GM19395 (cell line): ENCODE measurements at regions not wholly inside any gene's neighbourhood (a gene's known extent, or its start where the extent isn't known, plus 50 kb on each side); places are given as distances from the start of the nearest gene placed in this dataset.
"Not testable (repeated sequence)": the region's sequence is repeated elsewhere in the genome, so short reads cannot be mapped to it uniquely, and the experiment has no call there.

Experiments
- ATAC-seq: cut with Tn5 transposase; IDR thresholded peaks from one replicate; pipeline ENCODE4 v1.9.1; 2021; ENCODE audit warnings: mild to moderate bottlenecking, moderate library complexity; ENCODE audit not compliant: unreplicated experiment

DNA sequence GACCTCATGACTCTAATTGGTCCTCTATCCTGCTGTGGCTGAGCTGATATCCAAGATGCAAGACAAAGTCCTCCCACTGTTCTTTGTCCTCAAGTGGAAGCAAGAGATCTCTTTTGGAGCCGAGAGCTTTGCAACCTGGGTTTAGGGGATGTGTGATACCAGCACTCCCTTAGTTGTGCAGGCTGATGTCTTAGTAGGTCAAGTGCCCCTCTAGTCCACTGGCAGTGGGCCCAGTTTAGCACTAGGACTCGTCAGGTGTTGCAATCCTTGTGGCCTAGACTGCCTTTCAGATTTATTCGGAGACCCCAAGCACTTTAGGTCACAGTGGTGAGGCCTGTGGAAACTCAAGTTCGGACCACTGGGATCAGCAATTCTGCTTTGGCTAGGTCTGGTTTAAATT, 64.0 kb downstream of the GPRASP3 start:
- ATAC-seq: no peak

DNA sequence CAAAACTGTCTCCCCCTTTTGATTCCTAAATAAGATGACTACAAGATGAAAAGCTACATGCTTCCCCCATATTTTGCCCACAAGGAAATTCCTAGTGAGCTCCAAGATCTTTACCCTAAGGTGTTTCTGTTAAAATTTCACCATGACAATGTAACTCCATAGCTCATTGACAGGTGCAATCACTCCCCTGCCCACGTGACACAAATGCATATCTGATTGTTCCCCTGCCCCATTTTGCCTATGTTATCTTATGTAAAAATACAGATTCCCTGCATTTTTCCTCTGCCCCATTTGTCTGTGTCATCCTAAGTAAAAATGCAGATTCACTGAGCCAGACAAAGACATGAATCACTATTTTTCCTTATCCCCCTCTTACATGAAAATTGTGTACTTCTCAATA, 66.7 kb downstream of the GPRASP3 start:
- no peak for ATAC-seq

DNA sequence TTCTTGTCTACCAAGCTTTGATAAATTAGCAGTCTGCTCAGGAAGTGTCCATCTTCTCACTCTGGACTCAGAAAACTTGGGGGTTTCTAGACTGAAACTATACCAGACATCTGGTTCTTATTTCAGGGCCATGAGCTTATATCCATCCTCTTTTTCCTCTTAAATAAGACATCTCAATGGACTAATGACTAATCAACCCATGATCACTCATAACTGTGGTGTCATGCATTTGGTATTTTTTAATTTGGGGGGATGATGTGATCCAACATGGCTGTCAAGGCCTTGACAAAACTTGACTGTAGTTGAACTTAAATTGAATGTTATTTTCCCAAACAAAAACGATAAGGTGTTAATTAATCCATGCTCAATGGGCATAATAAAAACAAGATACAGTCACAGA, 87.8 kb downstream of the GPRASP3 start:
- ATAC-seq: no peak

DNA sequence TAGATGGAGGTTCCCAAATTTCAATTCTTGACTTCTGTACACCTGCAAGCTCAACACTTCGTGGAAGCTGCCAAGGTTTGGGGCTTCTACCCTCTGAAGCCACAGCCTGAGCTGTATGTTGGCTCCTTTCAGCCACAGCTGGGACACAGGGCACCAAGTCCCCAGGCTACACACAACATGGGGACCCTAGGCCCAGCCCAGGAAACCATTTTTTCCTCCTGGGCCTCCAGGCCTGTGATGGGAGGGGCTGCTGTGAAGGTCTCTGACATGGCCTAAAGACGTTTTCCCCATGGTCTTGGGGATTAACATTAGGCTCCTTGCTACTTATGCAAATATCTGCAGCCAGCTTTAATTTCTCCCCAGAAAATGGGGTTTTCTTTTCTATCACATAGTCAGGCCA, 97.7 kb downstream of the GPRASP3 start:
- ATAC-seq: not testable (repeated sequence)

DNA sequence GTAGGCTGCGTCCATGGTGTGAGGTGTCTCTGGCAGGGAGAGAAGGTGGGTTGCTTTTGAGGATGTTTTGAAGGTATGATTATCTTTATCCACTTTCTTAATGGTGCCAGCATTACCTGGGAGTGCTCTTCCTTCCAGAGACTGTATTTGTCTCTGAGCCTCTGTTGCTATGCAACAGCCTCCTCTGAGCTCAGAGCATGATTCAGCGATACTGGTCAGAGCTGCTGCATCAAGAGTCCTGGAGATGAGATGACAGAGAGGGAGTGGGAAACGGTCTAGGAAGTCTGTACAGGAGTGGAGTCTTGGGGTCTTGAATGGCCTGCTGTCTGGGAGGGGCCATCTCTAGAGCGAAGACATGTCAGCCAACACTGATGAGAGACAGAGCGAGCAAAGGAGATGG, 104.4 kb upstream of the RAB40AL start:
- no peak for ATAC-seq

DNA sequence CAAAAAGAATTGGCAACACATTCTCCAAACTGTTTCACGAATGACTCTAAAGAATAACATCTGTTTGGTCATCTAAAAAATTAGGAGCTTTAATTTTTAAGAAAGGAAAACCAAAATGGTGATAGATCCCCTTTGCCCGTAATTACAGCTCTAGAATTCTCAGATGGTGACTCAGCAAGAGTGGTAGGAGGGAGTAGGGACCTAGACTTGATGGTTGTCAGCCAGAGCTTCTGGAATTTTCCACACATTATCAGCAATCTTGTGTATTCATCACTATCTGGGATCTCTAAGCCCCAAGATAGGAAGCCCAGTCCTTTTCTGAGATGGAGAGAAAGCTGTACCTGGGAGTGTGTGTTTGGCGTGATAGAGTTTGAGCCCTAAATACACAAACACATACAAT, 103.9 kb upstream of the RAB40AL start:
- no peak for ATAC-seq

DNA sequence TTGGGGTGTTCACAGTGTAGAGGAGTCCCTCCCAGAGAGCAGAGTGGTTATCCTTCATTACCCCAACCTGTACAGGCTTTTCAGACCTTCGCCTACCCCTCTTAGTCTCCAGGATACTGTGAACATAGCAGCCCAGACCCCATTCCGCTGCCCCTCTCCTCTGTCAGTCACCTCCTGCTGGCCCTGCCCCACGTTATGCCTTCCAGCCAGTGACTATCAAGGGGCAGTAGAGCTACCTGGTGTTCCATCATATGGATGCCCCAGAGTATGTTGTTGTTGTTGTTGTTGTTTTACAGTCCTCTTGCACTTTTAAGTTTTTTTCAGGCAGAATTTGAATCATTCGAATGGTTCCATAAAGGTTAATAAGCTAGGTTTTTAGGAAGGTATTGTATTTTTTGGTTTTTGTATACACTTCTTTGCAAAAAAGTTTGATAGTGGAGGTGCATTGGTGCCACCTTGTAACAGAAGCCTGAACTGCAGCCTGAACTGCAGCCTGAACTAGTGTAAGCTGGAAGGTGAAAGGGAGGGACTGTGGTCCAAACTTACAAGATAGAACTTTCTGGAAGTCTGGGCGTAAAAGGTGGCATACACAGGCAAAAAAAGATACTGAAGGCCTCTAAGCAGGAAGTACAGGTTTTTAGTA, 101.4 kb upstream of the RAB40AL start:
- ATAC-seq: no peak

DNA sequence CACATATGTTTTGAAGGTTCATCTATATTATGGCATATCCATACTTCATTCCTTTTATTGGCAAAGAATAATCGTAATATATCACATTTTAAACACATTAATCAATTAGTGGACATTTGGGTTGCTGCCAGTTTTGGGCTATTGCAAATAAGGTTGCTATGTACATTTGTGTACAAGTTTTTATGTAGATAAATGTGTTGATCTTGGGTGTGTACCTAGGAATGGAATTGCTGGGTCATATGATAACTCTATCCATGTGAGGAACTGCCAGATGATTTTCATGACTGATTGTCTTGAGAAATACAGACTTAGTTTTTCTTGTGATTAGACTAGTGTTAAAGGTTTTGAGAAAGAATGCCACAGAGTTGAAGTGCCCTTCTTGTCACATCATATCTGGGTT, 99.2 kb upstream of the RAB40AL start:
- no peak for ATAC-seq

DNA sequence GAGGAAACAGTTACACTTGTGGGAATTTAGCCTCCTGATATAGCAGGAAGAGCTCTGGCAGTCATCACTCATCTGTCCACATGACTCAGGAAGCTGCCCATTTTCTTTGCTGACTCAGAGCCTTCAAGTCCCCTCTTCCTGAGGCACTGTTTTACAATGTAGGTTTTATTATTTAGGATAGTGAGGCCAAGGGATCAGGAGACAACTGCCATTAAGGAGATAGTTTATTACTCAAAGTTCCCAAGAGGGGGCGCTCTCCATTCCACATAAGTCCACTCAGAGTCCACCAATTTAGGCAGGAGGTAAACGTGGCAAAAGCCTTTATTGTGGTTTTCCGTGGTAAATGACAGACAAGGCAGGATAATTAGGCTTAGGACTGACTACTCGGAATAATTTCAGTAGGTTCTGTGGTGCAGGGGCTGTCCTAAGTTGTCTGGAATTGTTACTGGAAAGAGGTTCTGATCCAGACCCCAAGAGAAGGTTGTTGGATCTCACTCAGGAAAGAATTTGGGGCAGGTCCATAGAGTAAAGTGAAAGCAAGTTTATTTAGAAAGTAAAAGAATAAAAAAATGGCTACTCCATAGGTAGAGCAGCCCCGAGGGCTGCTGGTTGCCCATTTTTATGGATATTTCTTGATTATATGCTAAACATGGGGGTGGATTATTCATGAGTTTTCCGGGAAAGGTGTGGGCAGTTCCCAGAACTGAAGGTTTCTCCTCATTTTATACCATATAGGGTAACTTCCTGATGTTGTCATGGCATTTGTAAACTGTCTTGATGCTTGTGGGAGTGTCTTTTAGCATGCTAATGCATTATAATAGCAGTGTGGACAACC, 96.0 kb upstream of the RAB40AL start:
- ATAC-seq: no peak

DNA sequence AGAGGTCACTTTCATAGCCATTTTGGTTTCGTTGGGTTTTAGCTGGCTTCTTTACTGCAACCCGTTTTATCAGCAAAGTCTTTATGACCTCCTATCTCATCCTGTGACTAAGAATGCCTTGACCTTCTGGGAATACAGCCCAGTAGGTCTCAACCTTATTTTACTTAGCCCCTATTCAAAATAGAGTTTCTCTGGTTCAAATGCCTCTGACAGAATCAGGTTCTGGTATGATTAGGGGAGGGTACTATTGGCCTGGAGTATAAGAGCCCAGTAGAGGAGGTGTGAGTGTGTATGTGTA, 95.4 kb upstream of the RAB40AL start:
- no peak for ATAC-seq

DNA sequence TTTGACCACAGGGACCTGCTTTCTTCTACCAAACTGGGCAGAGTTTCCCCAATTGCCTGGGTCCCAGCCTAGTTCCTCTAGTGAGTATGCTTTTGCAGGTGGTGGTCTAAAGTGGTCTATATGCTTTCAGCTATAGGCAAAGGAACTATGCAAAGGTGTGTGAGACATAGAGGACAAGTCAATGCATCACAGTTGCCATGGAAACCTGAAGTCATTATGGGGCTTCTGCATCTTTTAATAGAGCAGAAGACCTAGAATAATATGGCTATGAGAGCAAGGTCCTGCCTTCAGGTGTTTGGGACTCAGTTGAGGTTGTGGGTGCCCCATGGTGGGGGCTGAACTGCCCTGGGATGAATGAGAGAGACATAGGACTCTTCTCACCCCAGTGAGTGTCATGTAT, 92.1 kb upstream of the RAB40AL start:
- no peak for ATAC-seq

DNA sequence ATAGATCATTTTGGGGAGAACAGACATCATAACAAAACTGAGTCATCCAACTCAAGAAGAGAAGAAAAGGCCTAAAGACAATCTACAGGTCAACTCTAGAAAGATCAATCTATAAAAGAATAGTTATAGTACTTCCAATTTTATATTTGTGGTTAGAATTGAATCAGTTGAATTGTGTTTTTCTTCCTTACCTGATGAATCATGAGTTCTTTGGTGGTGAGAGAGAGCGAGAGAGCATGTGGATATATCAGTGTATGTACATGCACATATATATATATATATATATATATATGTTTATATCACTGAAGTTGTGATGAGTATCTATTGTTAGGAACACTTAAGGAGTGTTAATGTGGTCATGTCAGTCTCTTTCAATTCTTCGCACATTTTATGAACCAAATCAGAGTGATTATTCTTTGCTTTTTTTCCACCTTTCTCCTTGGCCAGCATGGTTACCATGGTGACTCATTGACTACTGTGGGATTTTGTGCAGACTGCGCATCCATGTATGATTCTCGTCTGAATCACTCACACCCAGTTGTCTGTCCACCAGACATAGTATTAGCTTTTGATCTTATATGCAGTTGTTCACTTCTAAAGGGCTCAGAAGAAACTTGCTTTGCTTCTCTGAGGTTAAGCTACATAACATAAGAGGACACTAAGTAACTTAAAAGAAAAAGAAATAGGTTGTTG, 90.4 kb upstream of the RAB40AL start:
- ATAC-seq: no peak

DNA sequence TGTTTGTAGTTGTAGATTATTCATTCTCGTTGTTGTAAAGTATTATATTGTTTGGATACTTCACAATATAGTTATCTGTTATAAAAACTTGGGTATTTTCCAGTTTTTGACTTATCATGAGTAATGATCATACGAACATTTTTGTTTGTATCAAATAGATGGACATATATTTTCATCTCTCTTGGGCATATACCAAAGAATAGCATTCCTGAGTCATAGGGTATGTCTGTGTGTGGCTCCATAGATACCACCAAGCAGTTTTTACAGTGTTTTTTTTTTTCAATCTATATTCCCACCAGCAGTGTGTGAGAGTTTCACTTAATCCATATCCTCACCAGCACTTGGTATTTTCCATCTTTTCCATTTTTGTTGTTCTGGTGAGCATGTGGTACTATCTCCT, 89.7 kb upstream of the RAB40AL start:
- ATAC-seq: no peak

DNA sequence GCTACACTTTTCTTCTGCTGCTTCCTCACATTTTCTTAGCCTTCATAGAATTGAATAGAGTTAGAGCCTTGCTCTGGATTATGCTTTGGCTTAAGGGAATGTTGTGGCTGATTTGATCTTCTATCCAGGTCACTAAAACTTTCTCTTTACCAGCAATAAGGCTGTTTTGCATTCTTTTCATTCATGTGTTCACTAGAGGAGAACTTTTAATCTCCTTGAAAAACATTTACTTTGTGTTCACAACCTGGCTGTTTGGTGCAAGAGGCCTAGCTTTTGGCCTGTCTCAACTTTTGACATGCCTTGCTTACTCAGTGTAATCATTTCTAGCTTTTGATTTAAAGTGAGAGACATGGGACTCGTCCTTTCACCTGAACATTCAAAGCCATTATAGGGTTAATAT, 87.7 kb upstream of the RAB40AL start:
- ATAC-seq: no peak

DNA sequence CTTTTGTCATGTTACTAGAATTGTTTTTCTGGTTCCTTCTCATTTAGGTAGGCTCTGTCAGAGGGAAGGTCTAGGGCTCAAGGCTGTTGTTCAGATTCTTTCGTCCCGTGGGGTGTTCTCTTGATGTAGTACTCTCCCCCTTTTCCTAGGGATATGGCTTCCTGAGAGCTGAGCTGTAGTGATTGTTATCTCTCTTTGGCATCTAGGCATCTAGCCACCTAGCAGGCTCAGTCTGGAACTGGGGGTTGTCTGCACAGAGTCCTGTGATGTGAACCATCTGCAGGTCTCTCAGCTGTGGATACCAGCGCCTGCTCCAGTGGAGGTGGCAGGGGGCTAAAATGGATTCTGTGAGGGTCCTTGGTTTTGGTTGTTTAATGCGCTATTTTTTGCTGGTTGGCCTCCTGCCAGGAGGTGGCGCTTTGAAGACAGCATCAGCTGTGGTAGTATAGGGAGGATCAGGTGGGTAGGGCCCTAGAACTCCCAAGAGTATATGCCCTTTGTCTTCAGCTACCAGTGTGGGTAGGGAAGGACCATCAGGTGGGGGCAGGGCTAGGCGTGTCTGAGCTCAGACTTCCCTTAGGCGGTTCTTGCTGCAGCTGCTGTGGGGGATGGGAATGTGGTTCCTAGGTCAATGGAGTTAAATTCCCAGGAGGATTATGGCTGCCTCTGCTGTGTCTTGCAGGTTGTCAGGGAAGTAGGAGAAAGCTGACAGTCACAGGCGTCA, 78.1 kb upstream of the RAB40AL start:
- ATAC-seq: not testable (repeated sequence)

DNA sequence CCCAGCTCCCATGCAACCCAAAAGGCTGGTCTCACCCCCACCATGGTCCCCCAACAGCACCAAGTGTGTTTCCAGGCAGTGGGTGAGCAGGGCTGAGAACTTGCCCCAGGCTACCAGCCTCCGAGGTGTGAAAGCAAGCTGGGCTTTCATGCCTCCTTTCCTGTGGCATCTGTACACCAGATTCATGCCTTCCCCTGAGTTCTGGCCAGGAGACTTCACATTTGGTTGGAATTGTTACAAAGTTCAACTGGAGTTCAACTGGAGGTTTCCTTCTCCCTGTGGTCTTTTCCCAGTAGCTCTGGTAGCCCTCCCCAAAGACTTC, 77.6 kb upstream of the RAB40AL start:
- no peak for ATAC-seq

DNA sequence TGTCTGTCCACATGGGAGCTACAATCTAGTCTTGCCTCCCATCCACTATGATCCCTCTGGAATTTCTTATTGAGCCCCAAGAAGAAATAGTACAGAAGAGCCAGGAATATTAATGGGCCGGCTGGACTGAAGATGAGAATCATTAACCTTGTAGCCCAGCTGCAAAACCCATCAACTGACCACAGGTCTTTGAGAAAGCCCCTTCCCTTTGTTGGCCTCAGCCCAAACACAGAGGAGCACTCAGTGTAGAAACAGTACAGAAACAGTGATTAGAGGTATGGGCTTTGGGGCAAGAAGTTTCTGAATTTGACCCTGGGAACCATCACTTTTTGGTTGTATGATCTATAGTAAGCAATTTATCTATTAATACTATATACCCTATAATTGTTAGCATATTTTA, 76.8 kb upstream of the RAB40AL start:
- no peak for ATAC-seq

DNA sequence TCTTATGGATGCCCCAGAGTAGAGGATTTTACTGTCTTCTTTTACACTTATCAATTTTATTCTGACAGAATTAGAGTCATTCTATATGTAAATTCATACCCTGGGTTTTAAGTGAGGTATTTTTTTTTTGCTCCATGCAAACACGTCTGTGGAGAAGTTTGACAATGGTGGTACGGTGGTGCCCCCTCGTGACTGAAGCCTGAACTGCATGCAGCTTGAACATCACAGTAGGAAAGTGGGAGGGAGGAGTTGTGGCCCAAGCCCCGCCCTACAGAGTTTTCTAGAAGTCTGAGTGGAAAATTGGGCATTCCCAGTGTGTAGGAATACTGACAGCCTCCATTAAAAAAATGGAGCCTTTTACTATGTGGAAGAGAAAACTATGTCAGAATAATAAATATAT, 73.3 kb upstream of the RAB40AL start:
- ATAC-seq: peak; percentile 96

DNA sequence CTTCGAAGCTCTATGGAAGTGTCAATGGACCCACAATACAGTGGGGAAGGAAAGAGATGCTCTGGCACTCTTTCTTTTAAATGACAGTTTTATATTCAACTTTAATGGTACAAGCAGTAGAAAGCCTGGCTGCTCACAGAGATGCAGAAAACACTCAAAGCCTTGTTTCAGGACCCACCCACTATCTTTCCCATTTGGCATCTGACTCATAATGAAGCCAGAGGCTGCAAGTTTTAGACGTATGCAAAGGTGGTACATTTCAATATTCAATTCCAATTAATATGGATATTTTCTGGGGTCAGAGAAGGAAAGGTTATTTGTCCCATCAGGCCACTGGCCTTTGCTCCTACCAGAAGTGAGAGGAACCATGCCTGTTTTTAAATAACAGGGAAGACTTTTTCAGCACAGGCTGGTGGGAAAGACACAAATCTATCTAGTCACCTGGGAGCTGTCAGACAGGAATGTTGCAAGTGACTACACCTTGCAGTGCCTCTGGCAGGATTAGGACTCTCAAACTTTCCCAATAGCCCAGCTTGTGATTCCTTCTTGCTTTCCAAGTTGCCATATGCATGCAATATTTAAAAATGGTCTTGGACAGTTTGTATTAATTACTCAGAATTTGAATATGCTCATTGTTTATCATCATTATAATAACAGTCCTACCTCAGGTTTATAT, 70.0 kb upstream of the RAB40AL start:
- no peak for ATAC-seq

DNA sequence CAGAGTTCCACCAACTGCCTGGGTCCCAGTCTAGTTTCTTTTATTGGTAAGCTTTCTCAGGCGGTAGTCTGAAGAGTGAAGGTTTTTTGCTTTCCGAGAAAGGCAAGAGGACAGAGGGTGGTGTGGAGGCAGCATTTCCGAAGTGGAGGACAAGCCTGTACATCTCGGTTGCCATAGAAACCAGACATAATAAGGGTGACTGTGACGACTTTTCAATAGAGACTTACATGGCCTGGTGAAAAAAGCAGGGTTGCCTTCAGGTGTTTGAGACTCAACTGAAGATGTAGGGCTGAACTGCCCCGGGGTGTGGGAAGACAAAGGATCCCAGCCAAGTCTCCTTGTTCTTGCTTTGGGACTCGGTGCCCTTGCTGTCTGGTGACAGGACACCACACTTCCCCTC, 53.6 kb upstream of the RAB40AL start:
- no peak for ATAC-seq
